ENCODE measurements at regions not wholly inside any gene's neighbourhood (a gene's known extent, or its start where the extent isn't known, plus 50 kb on each side); places are given as distances from the start of the nearest gene placed in this dataset.

DNA sequence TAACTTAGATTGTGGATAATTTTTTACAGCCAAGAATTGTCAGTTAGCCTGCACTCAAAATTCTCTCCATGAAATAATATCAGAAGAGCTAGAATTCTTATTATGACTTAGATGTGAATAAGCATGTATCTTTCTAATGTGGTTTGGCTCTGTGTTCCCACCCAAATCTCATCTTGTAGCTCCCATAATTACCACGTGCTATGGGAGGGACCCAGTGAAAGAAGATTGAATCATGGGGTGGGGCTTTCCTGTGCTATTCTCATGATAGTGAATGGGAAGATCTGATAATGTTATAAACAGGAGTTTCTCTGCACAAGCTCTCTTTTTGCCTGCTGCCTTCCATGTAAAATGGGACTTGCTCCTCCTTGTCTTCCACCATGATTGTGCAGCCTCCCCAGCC, 176.8 kb downstream of the MAT2B start:
- H3K4me1 ChIP-seq: no peaks in the 10 kb centered on the region
- no peak overlapping the region for H3K4me3 ChIP-seq
- no peak for TF ChIP-seq CTCF (IDR thresholded peaks at IDR 0.05)
- H3K27ac ChIP-seq: no peak overlapping the region
- FAIRE-seq: no peak
- no peaks in the 10 kb centered on the region for H3K36me3 ChIP-seq
- DNase-seq: no peak
- no peaks in the 10 kb centered on the region for H3K27me3 ChIP-seq
- H3K9me3 ChIP-seq: no peaks in the 10 kb centered on the region
- intact Hi-C loops (cut with DNase I): no loop called here
- ATAC-seq: no peak
- WGBS, 2 donors: 59 to 66% methylated on average over 1 of the region's 1 CpG

DNA sequence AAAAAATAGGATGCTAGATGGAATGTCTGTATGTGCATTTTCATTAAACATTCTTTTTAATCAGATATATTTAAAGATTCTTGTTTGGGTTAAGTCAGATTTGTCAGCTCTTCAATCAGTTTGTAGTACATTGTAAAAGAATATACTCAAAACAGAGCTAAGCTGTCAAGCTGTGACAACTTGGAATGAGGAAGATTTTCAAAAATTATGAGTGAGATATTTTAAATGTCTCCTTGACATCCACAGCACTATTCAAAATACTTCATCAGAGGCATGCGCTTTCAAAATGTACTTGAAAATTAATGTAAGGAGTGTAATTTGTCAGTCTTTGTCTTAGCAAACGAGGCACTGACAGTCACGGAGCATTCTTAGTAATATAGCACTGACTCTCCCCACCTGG, 182.0 kb downstream of the MAT2B start:
- no peak for DNase-seq
- intact Hi-C loops (cut with DNase I): no loop called here
- H3K4me1 ChIP-seq: no peaks in the 10 kb centered on the region
- H3K36me3 ChIP-seq: no peaks in the 10 kb centered on the region
- ATAC-seq: no peak
- no peaks in the 10 kb centered on the region for H3K9me3 ChIP-seq
- FAIRE-seq: no peak
- H3K27me3 ChIP-seq: no peaks in the 10 kb centered on the region
- WGBS, 2 donors: 59 to 68% methylated on average over 3 of the region's 3 CpGs
- no peak overlapping the region for H3K27ac ChIP-seq
- H3K4me3 ChIP-seq: no peak overlapping the region
- no peak for TF ChIP-seq CTCF (IDR thresholded peaks at IDR 0.05)

DNA sequence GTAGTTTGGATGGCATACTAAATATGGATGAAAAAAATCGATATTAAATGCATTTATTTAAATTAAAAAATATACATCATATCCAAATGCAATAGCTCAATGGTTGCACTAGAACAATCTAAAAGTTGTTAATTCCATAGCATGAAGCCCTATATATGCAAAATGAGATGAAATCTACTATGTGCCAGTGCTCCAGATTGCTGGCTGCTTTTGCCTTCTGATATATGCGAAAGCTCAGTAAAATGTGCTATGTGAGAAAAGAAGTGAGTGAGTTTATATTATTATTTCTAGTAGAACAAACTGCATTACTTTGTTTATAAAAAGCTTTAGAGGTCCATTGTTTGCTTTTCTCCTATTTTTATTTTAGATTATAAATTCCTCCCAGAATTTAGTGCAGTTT, 186.7 kb downstream of the MAT2B start:
- no peaks in the 10 kb centered on the region for H3K9me3 ChIP-seq
- DNase-seq (no peak), ATAC-seq (no peak), FAIRE-seq (no peak)
- no peaks in the 10 kb centered on the region for H3K27me3 ChIP-seq
- H3K27ac ChIP-seq: no peak overlapping the region
- TF ChIP-seq CTCF (IDR thresholded peaks at IDR 0.05): no peak
- 79 to 93% methylated on average over 2 of the region's 2 CpGs for WGBS, 2 donors
- H3K4me3 ChIP-seq: no peak overlapping the region
- no peaks in the 10 kb centered on the region for H3K36me3 ChIP-seq
- intact Hi-C loops (cut with DNase I): no loop called here
- no peaks in the 10 kb centered on the region for H3K4me1 ChIP-seq

DNA sequence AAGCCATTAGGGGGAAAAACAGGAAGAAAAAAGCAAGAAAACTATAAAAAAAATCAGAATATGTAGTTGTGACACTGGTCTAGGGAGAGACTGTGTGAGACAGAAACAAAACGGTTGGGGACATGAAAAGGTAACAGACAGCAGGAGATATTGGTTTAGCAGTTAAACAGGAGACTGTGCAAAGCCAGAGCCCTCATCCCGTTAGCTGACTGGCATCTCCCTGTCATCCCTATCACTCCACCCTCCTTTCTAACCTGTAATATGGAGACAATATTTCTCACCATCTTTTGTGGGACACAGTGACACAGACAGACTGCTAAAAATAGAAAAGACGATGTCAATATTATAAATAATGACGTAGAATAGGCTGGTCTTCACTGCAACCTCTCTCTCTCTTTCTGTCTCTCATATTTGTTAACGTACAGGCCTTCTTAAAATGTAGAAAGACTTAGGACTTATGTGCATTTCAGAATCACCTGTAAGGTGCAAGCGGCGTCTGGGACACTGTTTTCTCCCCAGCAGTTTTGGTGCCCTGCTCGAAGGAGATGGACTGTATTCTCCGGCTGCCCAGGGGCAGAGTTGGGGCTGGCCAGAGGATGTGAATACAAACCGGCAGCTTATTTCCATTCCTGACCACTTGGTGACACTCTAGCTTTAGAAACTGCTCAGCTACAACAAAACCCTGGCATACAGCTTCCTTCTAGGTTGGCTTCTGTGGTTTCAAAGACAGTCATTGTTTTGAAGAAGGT, 190.6 kb downstream of the MAT2B start:
- DNase-seq (peak in 2 of 6 donors; percentile 19 to 56), FAIRE-seq (no peak), ATAC-seq (peak; percentile 72 to 97 (median 96))
- 16 to 20% methylated on average over 10 of the region's 10 CpGs for WGBS, 2 donors
- H3K27me3 ChIP-seq: no peaks in the 10 kb centered on the region
- H3K4me1 ChIP-seq: no peaks in the 10 kb centered on the region
- TF ChIP-seq CTCF (IDR thresholded peaks at IDR 0.05): peak in 3 of 4 donors; percentile 28 to 35 (median 32)
- H3K27ac ChIP-seq: no peak overlapping the region
- H3K36me3 ChIP-seq: no peaks in the 10 kb centered on the region
- no peak overlapping the region for H3K4me3 ChIP-seq
- intact Hi-C loops (cut with DNase I): no loop called here
- H3K9me3 ChIP-seq: no peaks in the 10 kb centered on the region

- intact Hi-C loops (cut with DNase I): no loop called here
- no peak for TF ChIP-seq CTCF (IDR thresholded peaks at IDR 0.05)
- Histone ChIP-seq H3K36me3 (no peaks in the 10 kb centered on the region), H3K4me1 (no peaks in the 10 kb centered on the region), H3K27me3 (no peaks in the 10 kb centered on the region), H3K4me3 (no peak overlapping the region), H3K9me3 (no peaks in the 10 kb centered on the region), H3K27ac (no peak overlapping the region)
- DNase-seq: no peak
- no peak for ATAC-seq
- 9 to 10% methylated on average over 5 of the region's 5 CpGs for WGBS, 2 donors
- FAIRE-seq: no peak
Observed at GRCh38 chr5:163696579-163696887, 191.1 kb downstream of the MAT2B start.

Data from pancreas (tissue), 10 donors.